Right atrium auricular region (tissue), 2 donors: ENCODE measurements at regions not wholly inside any gene's neighbourhood (a gene's known extent, or its start where the extent isn't known, plus 50 kb on each side); places are given as distances from the start of the nearest gene placed in this dataset.

Experiments used
- DNase-seq: peaks from one replicate; pipeline ENCODE4 v3.0.0-alpha.2; 2019; ENCODE audit warnings: low spot score
- H3K27ac ChIP-seq, 2 donors: fragments of 200-600 bp; sonication (generic); 1 replicate in 1 of 2; 2 replicates in 1 of 2; pipeline ENCODE4 v1.5.1; 2016 to 2019
- H3K27me3 ChIP-seq, 2 donors: fragments of 200-600 bp; sonication (generic); one replicate each; pipeline versions ENCODE4 v1.5.1 to v1.6.0; 2017 to 2019
- H3K36me3 ChIP-seq: fragments of 200-600 bp; sonication (generic); one replicate; pipeline ENCODE4 v1.5.1; 2016
- H3K4me1 ChIP-seq, 2 donors: fragments of 200-600 bp; sonication (generic); one replicate each; pipeline versions ENCODE4 v1.5.1 to v1.6.0; 2017 to 2019
- H3K4me3 ChIP-seq, 2 donors: fragments of 200-600 bp; sonication (generic); 1 replicate in 1 of 2; 2 replicates in 1 of 2; pipeline ENCODE4 v1.5.1; 2017 to 2019; ENCODE audit warnings: mild to moderate bottlenecking in 1 of 2, moderate library complexity in 1 of 2
- H3K9me3 ChIP-seq, 2 donors: fragments of 200-600 bp; sonication (generic); one replicate each; pipeline ENCODE4 v1.5.1; 2019
- CTCF ChIP-seq, 2 donors: fragments of 200-600 bp; sonication (generic); IDR thresholded peaks; one replicate each; pipeline ENCODE4 v1.5.1; 2019; ENCODE audit warnings: antibody characterized with exemption in 2 of 2

- Histone ChIP-seq H3K9me3 (peaks cover 0 to 20% of the 10 kb centered on the region in 2 donors), H3K27me3 (no peaks in the 10 kb centered on the region), H3K4me1 (no peaks in the 10 kb centered on the region), H3K36me3 (no peaks in the 10 kb centered on the region), H3K27ac (no peak overlapping the region), H3K4me3 (no peak overlapping the region)
- TF ChIP-seq CTCF (IDR thresholded peaks at IDR 0.05): no peak
- DNase-seq: no peak
These were observed 198.5 kb downstream of the ADGRG6 start for GRCh38 chr6:142500250-142500786.

- no peaks in the 10 kb centered on the region for H3K27me3 ChIP-seq
- no peaks in the 10 kb centered on the region for H3K36me3 ChIP-seq
- H3K27ac ChIP-seq: no peak overlapping the region
- no peak for TF ChIP-seq CTCF (IDR thresholded peaks at IDR 0.05)
- DNase-seq: no peak
- peaks cover 0 to 20% of the 10 kb centered on the region in 2 donors for H3K9me3 ChIP-seq
- no peak overlapping the region for H3K4me3 ChIP-seq
- H3K4me1 ChIP-seq: no peaks in the 10 kb centered on the region
These were observed 200.0 kb downstream of the ADGRG6 start for GRCh38 chr6:142501795-142502194.

GRCh38 chr6:142507065-142507464, 205.3 kb downstream of the ADGRG6 start:
- Histone ChIP-seq H3K4me1 (no peaks in the 10 kb centered on the region), H3K9me3 (peaks cover 0 to 22% of the 10 kb centered on the region in 2 donors), H3K27ac (no peak overlapping the region), H3K36me3 (no peaks in the 10 kb centered on the region), H3K4me3 (no peak overlapping the region), H3K27me3 (no peaks in the 10 kb centered on the region)
- DNase-seq: no peak
- no peak for TF ChIP-seq CTCF (IDR thresholded peaks at IDR 0.05)

- DNase-seq: no peak
- Histone ChIP-seq H3K36me3 (no peaks in the 10 kb centered on the region), H3K4me3 (no peak overlapping the region), H3K27ac (no peak overlapping the region), H3K9me3 (peaks cover 0 to 6% of the 10 kb centered on the region in 2 donors), H3K4me1 (no peaks in the 10 kb centered on the region), H3K27me3 (no peaks in the 10 kb centered on the region)
- no peak for TF ChIP-seq CTCF (IDR thresholded peaks at IDR 0.05)
These were observed 208.4 kb downstream of the ADGRG6 start for GRCh38 chr6:142510211-142510610.

DNA sequence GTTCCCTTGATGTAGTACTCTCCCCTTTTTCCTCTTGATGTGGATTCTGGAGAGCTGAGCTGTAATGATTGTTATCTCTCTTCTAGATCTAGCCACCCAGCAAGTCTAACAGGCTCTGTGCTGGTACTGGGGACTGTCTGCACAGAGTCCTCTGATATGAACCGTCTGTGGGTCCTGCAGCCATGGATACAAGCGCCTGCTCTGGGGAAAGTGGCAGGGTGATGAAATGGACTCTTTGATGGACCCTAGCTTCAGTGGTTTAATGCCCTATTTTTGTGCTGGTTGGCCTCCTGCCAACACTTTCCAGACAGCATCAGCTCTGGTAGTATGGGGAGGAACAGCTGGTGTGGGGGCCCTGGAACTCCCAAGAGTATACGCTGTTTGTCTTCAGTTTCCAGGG, 216.3 kb downstream of the ADGRG6 start:
- no peak for DNase-seq
- H3K4me3 ChIP-seq: no peak overlapping the region
- H3K27me3 ChIP-seq: no peaks in the 10 kb centered on the region
- no peaks in the 10 kb centered on the region for H3K9me3 ChIP-seq
- H3K27ac ChIP-seq: no peak overlapping the region
- no peaks in the 10 kb centered on the region for H3K36me3 ChIP-seq
- no peaks in the 10 kb centered on the region for H3K4me1 ChIP-seq
- TF ChIP-seq CTCF (IDR thresholded peaks at IDR 0.05): no peak

DNA sequence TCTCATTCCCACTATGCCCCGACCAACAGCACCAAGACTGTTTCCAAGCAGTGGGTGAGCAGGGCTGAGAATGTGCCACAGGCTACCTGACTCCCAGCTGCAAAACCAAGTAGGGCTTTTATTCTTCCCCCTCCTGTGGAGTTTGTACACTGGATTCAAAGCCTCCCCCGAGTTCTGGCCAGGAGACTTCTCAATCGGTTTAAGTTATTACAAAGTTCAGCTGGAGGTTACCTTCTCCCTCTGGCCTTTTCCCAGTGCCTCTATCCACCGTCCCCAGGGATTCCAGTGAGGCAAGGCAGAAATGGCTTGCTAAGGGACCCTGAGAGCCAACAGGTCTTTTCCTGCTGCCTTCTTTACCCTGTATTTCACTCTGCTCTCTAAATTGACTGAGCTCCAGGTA, 217.0 kb downstream of the ADGRG6 start:
- no peaks in the 10 kb centered on the region for H3K4me1 ChIP-seq
- no peak overlapping the region for H3K27ac ChIP-seq
- no peak overlapping the region for H3K4me3 ChIP-seq
- H3K36me3 ChIP-seq: no peaks in the 10 kb centered on the region
- H3K27me3 ChIP-seq: no peaks in the 10 kb centered on the region
- no peak for TF ChIP-seq CTCF (IDR thresholded peaks at IDR 0.05)
- no peak for DNase-seq
- H3K9me3 ChIP-seq: no peaks in the 10 kb centered on the region
